HCT116 (cell line): ENCODE measurements at regions not wholly inside any gene's neighbourhood (a gene's known extent, or its start where the extent isn't known, plus 50 kb on each side); places are given as distances from the start of the nearest gene placed in this dataset.
"Not testable (repeated sequence)": the region's sequence is repeated elsewhere in the genome, so short reads cannot be mapped to it uniquely, and the experiment has no call there.

ENCODE experiments used
- ATAC-seq: fragments of 200-7000 bp; cut with Tn5 transposase; 2 replicates; pipeline ENCODE4 v1.9.1; 2020; ENCODE audit warnings: mild to moderate bottlenecking, moderate library complexity
- BruUV-seq: library from RNA; stranded (reverse); fragments of 400-500 nt; replicated peaks from 2 replicates; lab custom pipeline; 2021; lab: Mats Ljungman, UMichigan
- CTCF ChIA-PET: fragments of 300-600 bp; sonication (Branson Sonifier 250); formaldehyde crosslinking; loops from one replicate; lab custom pipeline; 2021; ENCODE audit warnings: antibody characterized with exemption; lab: Charles Lee
- POLR2A ChIA-PET: fragments of 300-600, 350-600 bp; sonication (Branson Sonifier 250); formaldehyde crosslinking; loops from one replicate; lab custom pipeline; 2021; ENCODE audit warnings: antibody characterized with exemption; lab: Charles Lee
- RAD21 ChIA-PET, 2 experiments: fragments of 300-600 bp; sonication (Branson Sonifier 250); formaldehyde crosslinking; loops; one replicate each; lab custom pipeline; 2023; ENCODE audit warnings: low total read pairs in 2 of 2; ENCODE audit not compliant: uncharacterized antibody in 2 of 2, unreplicated experiment in 2 of 2, low non-redundant PET in 1 of 2; lab: Charles Lee
- DNase-seq: peaks from one replicate; pipeline ENCODE4 v3.0.0-alpha.2; 2010; ENCODE audit warnings: low read depth, low spot score
- H2AFZ ChIP-seq: fragments of 200-600 bp; shearing (Covaris generic), sonication (generic); 2 replicates; pipeline ENCODE4 v1.6.1; 2017; ENCODE audit warnings: low read depth, mixed run types, mixed read lengths, antibody characterized with exemption, low read length; ENCODE audit not compliant: poor library complexity, severe bottlenecking
- H3K27ac ChIP-seq: 2 replicates; pipeline ENCODE4 v1.5.1; 2012; ENCODE audit warnings: low read depth, low read length
- H3K27me3 ChIP-seq: fragments of 200-600 bp; sonication (generic); 2 replicates; pipeline ENCODE4 v1.6.1; 2016; ENCODE audit warnings: mixed run types, low read length, mixed read lengths; ENCODE audit not compliant: insufficient read depth
- H3K36me3 ChIP-seq, 2 experiments: fragments of 200-500 bp in 1 of 2; fragments of 200-600 bp in 1 of 2; sonication (Bioruptor generic) in 1 of 2; sonication (generic) in 1 of 2; 2 replicates each; pipeline versions ENCODE4 v1.5.1 to v1.6.1; 2014 to 2016; ENCODE audit warnings: low read length in 2 of 2, inconsistent platforms in 1 of 2, mixed read lengths in 1 of 2, mixed run types in 1 of 2; ENCODE audit not compliant: insufficient read depth in 2 of 2, control insufficient read depth in 1 of 2
- H3K4me1 ChIP-seq, 2 experiments: fragments of 200-600 bp in 1 of 2; sonication (generic) in 1 of 2; 2 replicates each; pipeline versions ENCODE4 v1.5.1 to v1.6.1; 2012 to 2017; ENCODE audit warnings: low read length in 2 of 2, inconsistent platforms in 1 of 2, mild to moderate bottlenecking in 1 of 2, mixed read lengths in 1 of 2, mixed run types in 1 of 2, moderate library complexity in 1 of 2; ENCODE audit not compliant: insufficient read depth in 2 of 2, control insufficient read depth in 1 of 2
- H3K4me2 ChIP-seq: fragments of 200-600 bp; sonication (generic); 2 replicates; pipeline ENCODE4 v1.6.1; 2017; ENCODE audit warnings: mixed run types, low read length, mixed read lengths
- H3K4me3 ChIP-seq, 2 experiments: fragments of 200-600 bp in 1 of 2; sonication (generic) in 1 of 2; replicated peaks in 1 of 2; 2 replicates each; pipeline ENCODE4 v1.5.1; 2011 to 2016; ENCODE audit warnings: low read length in 2 of 2, control low read depth in 1 of 2, low read depth in 1 of 2, mild to moderate bottlenecking in 1 of 2, mixed read lengths in 1 of 2, mixed run types in 1 of 2
- H3K79me2 ChIP-seq: fragments of 200-600 bp; sonication (generic); 2 replicates; pipeline ENCODE4 v1.6.1; 2017; ENCODE audit warnings: mild to moderate bottlenecking, mixed run types, low read length, moderate library complexity, mixed read lengths; ENCODE audit not compliant: insufficient read depth
- H3K9ac ChIP-seq: fragments of 200-600 bp; sonication (generic); 2 replicates; pipeline ENCODE4 v1.6.1; 2016; ENCODE audit warnings: low read length, mixed read lengths
- H3K9me2 ChIP-seq: fragments of 200-600 bp; sonication (generic), shearing (Covaris generic); 2 replicates; pipeline ENCODE4 v1.6.1; 2017; ENCODE audit warnings: mixed run types, mild to moderate bottlenecking, moderate library complexity; ENCODE audit not compliant: insufficient read depth
- H3K9me3 ChIP-seq, 2 experiments: fragments of 200-500 bp in 1 of 2; fragments of 200-600 bp in 1 of 2; sonication (Bioruptor generic) in 1 of 2; sonication (generic) in 1 of 2; 2 replicates each; pipeline ENCODE4 v1.6.1; 2014 to 2017; ENCODE audit warnings: low read length in 2 of 2, mixed read lengths in 2 of 2, inconsistent platforms in 1 of 2, low read depth in 1 of 2, mild to moderate bottlenecking in 1 of 2, mixed run types in 1 of 2, moderate library complexity in 1 of 2; ENCODE audit not compliant: control insufficient read depth in 1 of 2, insufficient read depth in 1 of 2
- H4K20me1 ChIP-seq: fragments of 200-600 bp; sonication (generic), shearing (Covaris generic); 2 replicates; pipeline ENCODE4 v1.6.1; 2017; ENCODE audit warnings: mixed run types, mild to moderate bottlenecking, moderate library complexity; ENCODE audit not compliant: insufficient read depth
- intact Hi-C: fragments of 100-400 bp; cut with micrococcal nuclease; formaldehyde crosslinking; loops from 2 replicates; pipeline ENCODE4 v1.10.0; 2022

- H3K4me2 ChIP-seq, CTCF ChIA-PET, intact Hi-C loops, H3K27ac ChIP-seq, H2AFZ ChIP-seq, BruUV-seq, H3K36me3 ChIP-seq, ATAC-seq, H3K79me2 ChIP-seq, H3K9me3 ChIP-seq, H3K27me3 ChIP-seq, H3K4me1 ChIP-seq, POLR2A ChIA-PET, H3K9ac ChIP-seq, RAD21 ChIA-PET, H4K20me1 ChIP-seq, DNase-seq, H3K4me3 ChIP-seq, H3K9me2 ChIP-seq: not testable (repeated sequence)
Measured at GRCh38 chr16:88165040-88165544, 213.9 kb downstream of the BANP start.

- ATAC-seq, H3K27ac ChIP-seq, H3K36me3 ChIP-seq, H3K27me3 ChIP-seq, CTCF ChIA-PET, H3K9me2 ChIP-seq, H3K9ac ChIP-seq, H3K4me2 ChIP-seq, H3K79me2 ChIP-seq, RAD21 ChIA-PET, H4K20me1 ChIP-seq, H2AFZ ChIP-seq, POLR2A ChIA-PET, H3K4me3 ChIP-seq, DNase-seq, BruUV-seq, intact Hi-C loops, H3K4me1 ChIP-seq, H3K9me3 ChIP-seq: not testable (repeated sequence)
Measured at GRCh38 chr16:88165683-88166082, 214.4 kb downstream of the BANP start.

DNA sequence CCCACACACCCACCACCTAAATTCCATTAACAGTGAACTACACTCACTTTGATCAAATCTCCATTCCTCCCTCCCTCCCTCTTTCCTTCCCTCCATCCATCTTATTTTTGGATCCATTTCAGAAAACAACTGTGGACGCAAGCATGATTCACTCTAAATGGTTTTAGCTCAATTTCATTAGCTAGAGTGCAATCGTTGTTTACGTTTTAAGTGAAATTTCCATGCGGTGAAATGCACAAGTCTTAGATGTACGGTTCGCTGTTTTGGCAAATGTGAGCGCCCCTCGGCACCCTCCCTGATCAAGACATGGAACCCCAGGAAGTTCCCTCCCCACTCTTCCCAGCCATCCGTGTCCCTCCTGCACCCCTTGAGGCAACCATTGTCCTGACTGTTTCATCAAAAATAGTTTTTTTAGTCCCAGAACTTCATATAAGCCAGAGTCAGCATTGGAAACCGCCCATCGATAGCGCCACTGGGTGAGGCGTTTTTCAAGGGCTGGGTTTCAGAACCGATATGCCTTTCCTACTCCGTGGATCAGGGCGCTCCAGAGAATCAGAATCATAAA lies 215.1 kb downstream of the BANP start:
- RAD21 ChIA-PET, H3K9ac ChIP-seq, intact Hi-C loops, BruUV-seq, H4K20me1 ChIP-seq, H3K36me3 ChIP-seq, ATAC-seq, H3K4me3 ChIP-seq, H3K4me2 ChIP-seq, H3K27me3 ChIP-seq, DNase-seq, H3K4me1 ChIP-seq, H3K27ac ChIP-seq, H2AFZ ChIP-seq, CTCF ChIA-PET, H3K79me2 ChIP-seq, H3K9me2 ChIP-seq, POLR2A ChIA-PET, H3K9me3 ChIP-seq: not testable (repeated sequence)

GRCh38 chr16:88167798-88168556 lies 214.8 kb upstream of the ZNF469 start:
- intact Hi-C loops, BruUV-seq, CTCF ChIA-PET, H3K9me3 ChIP-seq, POLR2A ChIA-PET, H3K27me3 ChIP-seq, H3K4me3 ChIP-seq, H2AFZ ChIP-seq, H3K4me1 ChIP-seq, H3K27ac ChIP-seq, ATAC-seq, DNase-seq, RAD21 ChIA-PET, H3K9me2 ChIP-seq, H3K9ac ChIP-seq, H3K36me3 ChIP-seq, H4K20me1 ChIP-seq, H3K79me2 ChIP-seq, H3K4me2 ChIP-seq: not testable (repeated sequence)
